NT2/D1 (cell line): ENCODE measurements at regions not wholly inside any gene's neighbourhood (a gene's known extent, or its start where the extent isn't known, plus 50 kb on each side); places are given as distances from the start of the nearest gene placed in this dataset.

Experiments
- DNase-seq: peaks from one replicate; pipeline ENCODE4 v3.0.0-alpha.2; 2011; ENCODE audit warnings: low read depth, low spot score
- H3K27me3 ChIP-seq: 2 replicates; pipeline ENCODE4 v1.6.0; 2011; ENCODE audit warnings: mild to moderate bottlenecking; ENCODE audit not compliant: insufficient read length, insufficient read depth
- H3K36me3 ChIP-seq: 2 replicates; pipeline ENCODE4 v1.6.1; 2011; ENCODE audit warnings: mild to moderate bottlenecking, low read length, mixed read lengths; ENCODE audit not compliant: insufficient read depth, insufficient read length
- H3K4me1 ChIP-seq: 2 replicates; pipeline ENCODE4 v1.5.1; 2011; ENCODE audit not compliant: insufficient read depth, insufficient read length
- H3K4me3 ChIP-seq: 2 replicates; pipeline ENCODE4 v1.5.1; 2011; ENCODE audit warnings: low read depth; ENCODE audit not compliant: insufficient read length
- H3K9ac ChIP-seq: 2 replicates; pipeline ENCODE4 v1.6.0; 2011; ENCODE audit warnings: low read depth; ENCODE audit not compliant: insufficient read length
- H3K9me3 ChIP-seq: 2 replicates; pipeline ENCODE4 v1.5.1; 2011; ENCODE audit warnings: mild to moderate bottlenecking, low read length; ENCODE audit not compliant: insufficient read depth
- SUZ12 ChIP-seq: IDR thresholded peaks from 2 replicates; pipeline ENCODE4 v1.6.1; 2011; ENCODE audit not compliant: insufficient read length, insufficient read depth; ENCODE audit errors: extremely low read depth
- YY1 ChIP-seq: IDR thresholded peaks from 2 replicates; pipeline ENCODE4 v1.6.1; 2011; ENCODE audit not compliant: insufficient read length, insufficient read depth
- ZNF274 ChIP-seq: IDR thresholded peaks from 2 replicates; pipeline ENCODE4 v1.6.1; 2011; ENCODE audit warnings: mild to moderate bottlenecking, low read depth, low read length

- no peaks in the 10 kb centered on the region for H3K36me3 ChIP-seq
- no peaks in the 10 kb centered on the region for H3K27me3 ChIP-seq
- H3K9me3 ChIP-seq, result no peaks in the 10 kb centered on the region; the same call in 1 of the 2 replicates
- no peaks in the 10 kb centered on the region for H3K4me1 ChIP-seq
- H3K4me3 ChIP-seq, result no peak overlapping the region
- no peak for DNase-seq
- H3K9ac ChIP-seq, result no peak overlapping the region
- no peak for TF ChIP-seq SUZ12
- TF ChIP-seq ZNF274, result no peak
- TF ChIP-seq YY1, result no peak
Observed at GRCh38 chr3:115450036-115450435, 173.3 kb upstream of the GAP43 start.

- Histone ChIP-seq H3K4me3 (no peak overlapping the region), H3K4me1 (no peaks in the 10 kb centered on the region), H3K9ac (no peak overlapping the region), H3K36me3 (no peaks in the 10 kb centered on the region), H3K27me3 (no peaks in the 10 kb centered on the region), H3K9me3 (no peaks in the 10 kb centered on the region)
- no peak for DNase-seq
- TF ChIP-seq ZNF274 (no peak), SUZ12 (no peak), YY1 (no peak)
Observed at GRCh38 chr3:115464036-115464435, 159.3 kb upstream of the GAP43 start.

- no peaks in the 10 kb centered on the region for H3K27me3 ChIP-seq
- no peak for DNase-seq
- no peak overlapping the region for H3K9ac ChIP-seq
- TF ChIP-seq SUZ12, result no peak
- TF ChIP-seq ZNF274, result no peak
- no peak for TF ChIP-seq YY1
- no peaks in the 10 kb centered on the region for H3K36me3 ChIP-seq
- no peaks in the 10 kb centered on the region for H3K9me3 ChIP-seq
- H3K4me1 ChIP-seq, result no peaks in the 10 kb centered on the region
- H3K4me3 ChIP-seq, result no peak overlapping the region
Observed at GRCh38 chr3:115469649-115470048, 153.7 kb upstream of the GAP43 start.

- no peaks in the 10 kb centered on the region for H3K9me3 ChIP-seq
- no peaks in the 10 kb centered on the region for H3K27me3 ChIP-seq
- no peak for DNase-seq
- H3K36me3 ChIP-seq, result no peaks in the 10 kb centered on the region
- no peak overlapping the region for H3K4me3 ChIP-seq
- H3K4me1 ChIP-seq, result no peaks in the 10 kb centered on the region
- no peak for TF ChIP-seq SUZ12
- TF ChIP-seq ZNF274, result no peak
- TF ChIP-seq YY1, result no peak
- no peak overlapping the region for H3K9ac ChIP-seq
Observed at GRCh38 chr3:115470254-115470653, 153.1 kb upstream of the GAP43 start.

GRCh38 chr3:115475178-115476041, 147.9 kb upstream of the GAP43 start:
- H3K36me3 ChIP-seq, result no peaks in the 10 kb centered on the region
- no peaks in the 10 kb centered on the region for H3K4me1 ChIP-seq
- H3K9ac ChIP-seq, result no peak overlapping the region
- DNase-seq, result peak; percentile 8
- H3K9me3 ChIP-seq, result no peaks in the 10 kb centered on the region
- H3K4me3 ChIP-seq, result no peak overlapping the region
- TF ChIP-seq ZNF274, result no peak
- TF ChIP-seq SUZ12, result no peak
- no peak for TF ChIP-seq YY1
- no peaks in the 10 kb centered on the region for H3K27me3 ChIP-seq

GRCh38 chr3:115476472-115476871, 146.8 kb upstream of the GAP43 start:
- H3K9me3 ChIP-seq, result no peaks in the 10 kb centered on the region
- TF ChIP-seq SUZ12 (no peak), YY1 (no peak), ZNF274 (no peak)
- no peak overlapping the region for H3K4me3 ChIP-seq
- no peaks in the 10 kb centered on the region for H3K36me3 ChIP-seq
- H3K9ac ChIP-seq, result no peak overlapping the region
- no peaks in the 10 kb centered on the region for H3K4me1 ChIP-seq
- DNase-seq, result no peak
- H3K27me3 ChIP-seq, result no peaks in the 10 kb centered on the region

- H3K36me3 ChIP-seq, result no peaks in the 10 kb centered on the region
- TF ChIP-seq SUZ12 (no peak), YY1 (no peak), ZNF274 (no peak)
- DNase-seq, result no peak
Observed at GRCh38 chr3:115478359-115478758, 145.0 kb upstream of the GAP43 start.

GRCh38 chr3:115486880-115487279, 136.4 kb upstream of the GAP43 start:
- Histone ChIP-seq H3K4me3 (no peak overlapping the region), H3K27me3 (no peaks in the 10 kb centered on the region), H3K36me3 (no peaks in the 10 kb centered on the region), H3K9ac (no peak overlapping the region), H3K4me1 (no peaks in the 10 kb centered on the region), H3K9me3 (no peaks in the 10 kb centered on the region)
- DNase-seq, result no peak
- TF ChIP-seq ZNF274, result no peak
- TF ChIP-seq SUZ12, result no peak
- no peak for TF ChIP-seq YY1

More at GRCh38 chr3:115478359-115478758, 145.0 kb upstream of the GAP43 start:
- Histone ChIP-seq H3K27me3 (no peaks in the 10 kb centered on the region), H3K9me3 (no peaks in the 10 kb centered on the region), H3K4me1 (no peaks in the 10 kb centered on the region), H3K9ac (no peak overlapping the region), H3K4me3 (no peak overlapping the region)
